Endothelial cell (in vitro differentiated cells): ENCODE measurements at regions not wholly inside any gene's neighbourhood (a gene's known extent, or its start where the extent isn't known, plus 50 kb on each side); places are given as distances from the start of the nearest gene placed in this dataset.

Experiments used
- DNase-seq: peaks from one replicate; pipeline ENCODE4 v3.0.0; 2021; ENCODE audit warnings: low spot score
- H3K27ac Mint-ChIP-seq: one replicate; pipeline ENCODE4 v1.8.0; 2021; ENCODE audit warnings: mixed read lengths, inconsistent platforms; ENCODE audit not compliant: unreplicated experiment
- H3K27me3 Mint-ChIP-seq: one replicate; pipeline ENCODE4 v1.8.0; 2021; ENCODE audit warnings: mild to moderate bottlenecking, moderate library complexity, mixed read lengths, inconsistent platforms; ENCODE audit not compliant: unreplicated experiment
- H3K36me3 Mint-ChIP-seq: one replicate; pipeline ENCODE4 v1.8.0; 2021; ENCODE audit warnings: mild to moderate bottlenecking, low read depth, mixed read lengths, inconsistent platforms; ENCODE audit not compliant: unreplicated experiment
- H3K4me1 Mint-ChIP-seq: one replicate; pipeline ENCODE4 v1.8.0; 2021; ENCODE audit warnings: mild to moderate bottlenecking, mixed read lengths, inconsistent platforms; ENCODE audit not compliant: unreplicated experiment
- H3K4me3 Mint-ChIP-seq: one replicate; pipeline ENCODE4 v1.8.0; 2021; ENCODE audit warnings: mild to moderate bottlenecking, mixed read lengths, inconsistent platforms; ENCODE audit not compliant: unreplicated experiment
- H3K9me3 Mint-ChIP-seq: one replicate; pipeline ENCODE4 v1.8.0; 2021; ENCODE audit warnings: mixed read lengths, inconsistent platforms; ENCODE audit not compliant: unreplicated experiment
- CTCF ChIP-seq: fragments of 200-600 bp; sonication (generic); IDR thresholded peaks from one replicate; pipeline ENCODE4 v1.5.0; 2021; ENCODE audit warnings: antibody characterized with exemption; ENCODE audit not compliant: unreplicated experiment

GRCh38 chrX:131617182-131617581 is 73.3 kb downstream of the OR13H1 start:
- no peaks in the 10 kb centered on the region for H3K36me3 Mint-ChIP-seq

GRCh38 chrX:131621650-131622049 is 77.8 kb downstream of the OR13H1 start:
- H3K27me3 Mint-ChIP-seq, result no peaks in the 10 kb centered on the region
- no peaks in the 10 kb centered on the region for H3K4me1 Mint-ChIP-seq
- TF ChIP-seq CTCF, result no peak
- H3K4me3 Mint-ChIP-seq, result no peak overlapping the region
- no peak overlapping the region for H3K27ac Mint-ChIP-seq
- no peaks in the 10 kb centered on the region for H3K9me3 Mint-ChIP-seq
- DNase-seq, result no peak
- no peaks in the 10 kb centered on the region for H3K36me3 Mint-ChIP-seq

More at GRCh38 chrX:131617182-131617581, 73.3 kb downstream of the OR13H1 start:
- no peak for TF ChIP-seq CTCF
- no peaks in the 10 kb centered on the region for H3K27me3 Mint-ChIP-seq
- no peak overlapping the region for H3K27ac Mint-ChIP-seq
- H3K4me3 Mint-ChIP-seq, result no peak overlapping the region
- DNase-seq, result no peak
- no peaks in the 10 kb centered on the region for H3K4me1 Mint-ChIP-seq
- H3K9me3 Mint-ChIP-seq, result no peaks in the 10 kb centered on the region

- Mint-ChIP-seq H3K4me1 (no peaks in the 10 kb centered on the region), H3K27ac (no peak overlapping the region), H3K9me3 (no peaks in the 10 kb centered on the region), H3K27me3 (no peaks in the 10 kb centered on the region), H3K36me3 (no peaks in the 10 kb centered on the region), H3K4me3 (no peak overlapping the region)
- TF ChIP-seq CTCF, result no peak
- DNase-seq, result peak; percentile 2
Measured at GRCh38 chrX:131626681-131627296, 82.9 kb downstream of the OR13H1 start.

- H3K27ac Mint-ChIP-seq, result no peak overlapping the region
- no peak for TF ChIP-seq CTCF
- no peaks in the 10 kb centered on the region for H3K4me1 Mint-ChIP-seq
- no peak overlapping the region for H3K4me3 Mint-ChIP-seq
- no peaks in the 10 kb centered on the region for H3K27me3 Mint-ChIP-seq
- H3K9me3 Mint-ChIP-seq, result no peaks in the 10 kb centered on the region
- H3K36me3 Mint-ChIP-seq, result no peaks in the 10 kb centered on the region
- no peak for DNase-seq
Measured at GRCh38 chrX:131630534-131630933, 86.7 kb downstream of the OR13H1 start.

GRCh38 chrX:131633285-131633917 is 89.5 kb downstream of the OR13H1 start:
- H3K4me3 Mint-ChIP-seq, result no peak overlapping the region
- H3K4me1 Mint-ChIP-seq, result no peaks in the 10 kb centered on the region
- H3K27ac Mint-ChIP-seq, result no peak overlapping the region
- H3K36me3 Mint-ChIP-seq, result no peaks in the 10 kb centered on the region
- no peaks in the 10 kb centered on the region for H3K27me3 Mint-ChIP-seq
- TF ChIP-seq CTCF, result peak; percentile 53
- DNase-seq, result peak; percentile 50
- H3K9me3 Mint-ChIP-seq, result no peaks in the 10 kb centered on the region
